ENCODE measurements at regions not wholly inside any gene's neighbourhood (a gene's known extent, or its start where the extent isn't known, plus 50 kb on each side); places are given as distances from the start of the nearest gene placed in this dataset.

DNA sequence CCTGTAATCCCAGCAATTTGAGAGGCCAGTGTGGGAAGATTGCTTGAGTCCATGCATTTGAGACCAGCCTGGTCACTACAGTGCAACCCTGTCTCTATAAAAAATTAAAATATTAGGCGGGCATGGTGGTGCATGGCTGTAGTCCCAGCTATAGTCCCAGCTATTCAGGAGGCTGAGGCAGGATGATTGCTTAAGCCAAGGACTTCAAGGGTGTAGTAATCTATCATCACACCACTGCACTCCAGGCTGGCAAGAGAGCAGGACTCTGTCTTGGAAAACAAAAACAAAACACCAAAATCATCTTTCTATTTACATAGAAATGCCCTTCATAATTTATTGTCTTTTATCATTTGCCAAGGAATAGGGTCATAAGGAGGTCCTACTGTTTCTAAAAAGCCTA lies 1274.1 kb upstream of the NCAM2 start:
- CTCF ChIA-PET: no interaction called here
- Mint-ChIP-seq H3K27ac (no peak overlapping the region), H3K36me3 (ENCODE audit: low read depth) (no peaks in the 10 kb centered on the region), H3K9me3 (ENCODE audit: insufficient read depth) (peaks cover 16% of the 10 kb centered on the region), H3K4me3 (no peak overlapping the region), H3K4me1 (ENCODE audit: low read depth) (no peaks in the 10 kb centered on the region), H3K27me3 (ENCODE audit: low read depth) (no peaks in the 10 kb centered on the region)
- DNase-seq (no peak), ATAC-seq (no peak)
- POLR2A ChIA-PET: no interaction called here

DNA sequence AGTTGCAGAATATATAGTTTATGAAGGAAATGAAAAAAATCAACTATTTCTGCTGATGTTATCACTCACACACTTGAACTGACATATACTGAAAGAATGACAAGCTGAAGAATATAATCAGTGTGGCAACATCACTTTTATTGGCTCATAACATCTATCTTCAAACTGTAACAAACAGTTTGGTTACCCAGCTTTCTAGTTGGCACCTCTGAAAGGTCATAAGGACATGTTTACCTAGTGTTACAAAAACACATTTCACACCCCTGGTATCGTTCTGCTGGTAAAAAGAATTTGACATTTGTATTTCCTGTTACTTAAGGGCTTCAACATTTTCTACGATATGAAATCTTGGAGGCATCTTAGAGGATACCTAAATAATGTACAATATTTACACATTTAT lies 1267.0 kb upstream of the NCAM2 start:
- Mint-ChIP-seq H3K4me3 (no peak overlapping the region), H3K36me3 (ENCODE audit: low read depth) (no peaks in the 10 kb centered on the region), H3K4me1 (ENCODE audit: low read depth) (no peaks in the 10 kb centered on the region), H3K27me3 (ENCODE audit: low read depth) (no peaks in the 10 kb centered on the region), H3K9me3 (ENCODE audit: insufficient read depth) (peaks cover 4% of the 10 kb centered on the region), H3K27ac (no peak overlapping the region)
- POLR2A ChIA-PET: no interaction called here
- CTCF ChIA-PET: no interaction called here
- DNase-seq: no peak
- no peak for ATAC-seq

DNA sequence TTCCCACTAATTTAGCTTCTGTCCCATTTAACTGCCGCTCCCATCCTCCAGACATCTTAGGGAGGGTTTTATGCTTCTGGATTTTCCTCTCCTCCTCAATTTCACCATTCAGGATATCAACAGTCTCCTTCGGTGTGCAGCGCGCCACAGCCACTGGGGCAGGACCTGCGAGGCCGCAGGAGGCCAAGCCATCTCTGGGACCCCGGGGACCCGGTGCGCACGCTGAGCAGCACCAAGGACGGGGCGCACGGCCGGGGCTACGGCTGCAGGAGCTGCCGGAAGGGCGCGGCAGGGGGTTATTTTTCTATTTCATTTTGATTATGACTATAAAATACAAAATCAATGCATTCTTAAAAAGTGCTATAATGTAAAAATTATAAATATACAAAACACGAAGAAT lies 1238.4 kb upstream of the NCAM2 start:
- CTCF ChIA-PET: no interaction called here
- no peaks in the 10 kb centered on the region for H3K27me3 Mint-ChIP-seq (ENCODE audit: low read depth)
- no peaks in the 10 kb centered on the region for H3K4me1 Mint-ChIP-seq (ENCODE audit: low read depth)
- H3K4me3 Mint-ChIP-seq: no peak overlapping the region
- no peak for DNase-seq
- no peaks in the 10 kb centered on the region for H3K36me3 Mint-ChIP-seq (ENCODE audit: low read depth)
- no peak for ATAC-seq
- H3K9me3 Mint-ChIP-seq (ENCODE audit: insufficient read depth): peaks cover 8% of the 10 kb centered on the region
- POLR2A ChIA-PET: no interaction called here
- H3K27ac Mint-ChIP-seq: no peak overlapping the region

DNA sequence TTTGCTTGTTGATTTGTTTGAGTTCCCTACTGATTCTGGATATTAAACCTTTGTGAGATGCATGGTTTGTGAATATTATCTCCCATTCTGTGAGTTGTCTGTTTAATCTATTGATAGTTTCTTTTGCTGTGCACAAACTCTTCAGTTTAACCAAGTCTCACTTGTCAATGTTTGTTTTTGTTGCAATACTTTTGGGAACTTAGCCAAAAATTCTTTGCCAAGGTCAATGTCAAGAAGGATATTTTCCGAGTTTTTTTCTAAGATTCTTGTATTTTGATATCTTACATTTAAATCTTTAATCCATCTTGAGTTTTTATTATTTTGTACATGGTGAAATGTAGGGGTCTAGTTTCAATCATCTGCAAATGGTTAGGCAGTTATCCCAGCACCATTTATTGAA lies 1230.7 kb upstream of the NCAM2 start:
- Mint-ChIP-seq H3K36me3 (ENCODE audit: low read depth) (no peaks in the 10 kb centered on the region), H3K9me3 (ENCODE audit: insufficient read depth) (peaks cover 27% of the 10 kb centered on the region), H3K4me3 (no peak overlapping the region), H3K27ac (no peak overlapping the region), H3K27me3 (ENCODE audit: low read depth) (no peaks in the 10 kb centered on the region), H3K4me1 (ENCODE audit: low read depth) (no peaks in the 10 kb centered on the region)
- ChIA-PET CTCF (no interaction called here), POLR2A (no interaction called here)
- no peak for ATAC-seq
- DNase-seq: no peak

DNA sequence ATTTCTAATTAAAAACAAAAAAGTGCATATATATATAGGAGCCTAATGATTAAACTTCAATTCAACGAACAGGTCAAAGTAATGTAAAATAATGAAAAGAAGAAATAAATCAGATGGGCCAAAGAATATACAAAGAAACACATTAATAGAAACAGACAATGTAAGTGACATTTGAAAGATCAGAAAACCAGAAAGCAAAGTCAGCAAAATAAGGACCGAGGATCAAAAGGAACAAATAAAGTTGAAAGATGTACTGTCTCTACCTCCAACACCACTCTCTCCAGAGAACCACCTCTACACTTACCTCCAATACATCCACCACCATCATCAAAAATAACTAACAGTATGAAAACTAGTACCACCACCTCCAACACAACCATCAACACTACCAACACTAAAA lies 1226.3 kb upstream of the NCAM2 start:
- H3K36me3 Mint-ChIP-seq (ENCODE audit: low read depth): no peaks in the 10 kb centered on the region
- H3K27me3 Mint-ChIP-seq (ENCODE audit: low read depth): no peaks in the 10 kb centered on the region
- ChIA-PET POLR2A (no interaction called here), CTCF (no interaction called here)
- no peak overlapping the region for H3K4me3 Mint-ChIP-seq
- H3K27ac Mint-ChIP-seq: no peak overlapping the region
- DNase-seq (no peak), ATAC-seq (no peak)
- H3K4me1 Mint-ChIP-seq (ENCODE audit: low read depth): no peaks in the 10 kb centered on the region
- H3K9me3 Mint-ChIP-seq (ENCODE audit: insufficient read depth): peaks cover 25% of the 10 kb centered on the region

DNA sequence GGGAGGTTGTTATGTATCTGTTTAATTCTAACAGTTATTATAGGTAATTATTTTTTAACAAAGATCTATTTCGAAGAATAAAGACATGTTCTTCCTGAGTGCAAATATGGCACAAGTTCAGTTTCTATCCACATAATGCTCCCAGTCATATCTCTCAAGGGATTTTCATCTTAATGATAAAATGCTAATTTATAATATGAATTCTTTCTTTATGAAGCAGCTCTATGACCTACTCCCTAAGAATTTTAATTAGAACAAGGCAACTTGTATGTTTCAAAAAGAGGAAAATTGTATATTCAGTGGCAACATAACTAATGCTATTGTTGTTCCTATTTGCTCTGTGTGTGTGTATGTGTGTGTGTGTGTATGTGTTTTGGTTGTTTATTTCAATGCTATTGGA lies 1222.1 kb upstream of the NCAM2 start:
- DNase-seq (no peak), ATAC-seq (no peak)
- Mint-ChIP-seq H3K27ac (no peak overlapping the region), H3K4me1 (ENCODE audit: low read depth) (no peaks in the 10 kb centered on the region), H3K9me3 (ENCODE audit: insufficient read depth) (peaks cover 19% of the 10 kb centered on the region), H3K4me3 (no peak overlapping the region), H3K27me3 (ENCODE audit: low read depth) (no peaks in the 10 kb centered on the region), H3K36me3 (ENCODE audit: low read depth) (no peaks in the 10 kb centered on the region)
- ChIA-PET CTCF (no interaction called here), POLR2A (no interaction called here)

DNA sequence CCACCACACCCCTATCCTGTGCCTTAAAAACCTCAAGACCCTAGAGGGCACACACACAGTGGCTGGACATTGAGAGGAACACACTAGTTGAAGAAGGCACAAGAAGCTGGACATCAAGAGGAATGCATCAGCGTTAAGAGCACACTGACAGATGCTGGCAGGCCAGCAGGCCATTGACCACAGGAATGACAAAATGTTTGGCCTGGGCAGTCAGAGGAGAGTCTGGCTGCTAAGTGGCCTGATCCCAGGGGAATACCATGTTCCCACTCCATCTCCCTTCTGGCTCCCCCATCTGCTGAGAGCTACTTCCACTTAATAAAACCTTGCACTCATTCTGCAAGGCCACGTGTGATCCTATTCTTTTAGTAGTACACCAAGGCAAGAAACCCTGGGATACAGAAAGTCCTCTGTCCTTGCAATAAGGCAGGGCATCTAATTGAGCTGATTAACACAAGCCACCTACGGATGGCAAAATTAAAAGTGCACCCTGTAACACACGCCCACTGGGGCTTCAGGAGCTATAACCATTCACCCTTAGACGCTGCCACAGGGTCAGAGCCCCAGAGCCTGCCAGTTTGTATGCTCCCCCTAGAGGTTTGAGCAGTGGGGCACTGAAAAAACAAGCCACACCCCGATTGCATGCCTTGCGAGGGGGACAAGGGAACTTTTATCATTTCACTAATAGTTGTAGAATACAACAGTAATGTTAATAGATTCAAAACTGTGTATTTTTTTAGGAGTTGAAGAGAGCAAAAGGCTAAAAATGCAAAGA lies 1216.1 kb upstream of the NCAM2 start:
- no peak for ATAC-seq
- POLR2A ChIA-PET: no interaction called here

DNA sequence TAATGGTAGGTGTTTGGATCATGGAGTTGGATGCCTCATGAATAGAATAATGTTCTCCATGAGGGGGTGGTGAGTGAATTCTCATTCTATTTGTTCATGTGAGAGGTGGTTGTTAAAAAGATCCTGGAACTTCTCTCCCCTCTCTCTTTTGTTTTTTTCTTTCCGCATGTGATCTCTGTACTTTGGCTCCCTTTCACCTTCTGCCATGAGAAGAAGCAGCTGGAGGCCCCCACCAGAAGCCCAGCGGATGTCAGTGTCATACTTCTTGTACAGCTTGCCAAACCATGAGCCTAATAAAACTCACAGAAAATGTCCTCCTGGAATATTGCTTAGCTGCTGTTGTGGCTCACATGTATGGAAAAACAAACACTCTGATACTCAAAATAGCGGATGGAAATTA lies 1212.3 kb upstream of the NCAM2 start:
- POLR2A ChIA-PET: no interaction called here
- Mint-ChIP-seq H3K36me3 (ENCODE audit: low read depth) (no peaks in the 10 kb centered on the region), H3K4me3 (no peak overlapping the region), H3K27me3 (ENCODE audit: low read depth) (no peaks in the 10 kb centered on the region), H3K27ac (no peak overlapping the region), H3K4me1 (ENCODE audit: low read depth) (no peaks in the 10 kb centered on the region), H3K9me3 (ENCODE audit: insufficient read depth) (peaks cover 33% of the 10 kb centered on the region)
- ATAC-seq (no peak), DNase-seq (no peak)
- CTCF ChIA-PET: no interaction called here

More for the DNA sequence above, 1216.1 kb upstream of the NCAM2 start:
- H3K27me3 Mint-ChIP-seq (ENCODE audit: low read depth): no peaks in the 10 kb centered on the region
- peaks cover 29% of the 10 kb centered on the region for H3K9me3 Mint-ChIP-seq (ENCODE audit: insufficient read depth)
- no peaks in the 10 kb centered on the region for H3K36me3 Mint-ChIP-seq (ENCODE audit: low read depth)
- no peak for DNase-seq
- CTCF ChIA-PET: no interaction called here
- no peak overlapping the region for H3K4me3 Mint-ChIP-seq
- no peak overlapping the region for H3K27ac Mint-ChIP-seq
- H3K4me1 Mint-ChIP-seq (ENCODE audit: low read depth): no peaks in the 10 kb centered on the region

DNA sequence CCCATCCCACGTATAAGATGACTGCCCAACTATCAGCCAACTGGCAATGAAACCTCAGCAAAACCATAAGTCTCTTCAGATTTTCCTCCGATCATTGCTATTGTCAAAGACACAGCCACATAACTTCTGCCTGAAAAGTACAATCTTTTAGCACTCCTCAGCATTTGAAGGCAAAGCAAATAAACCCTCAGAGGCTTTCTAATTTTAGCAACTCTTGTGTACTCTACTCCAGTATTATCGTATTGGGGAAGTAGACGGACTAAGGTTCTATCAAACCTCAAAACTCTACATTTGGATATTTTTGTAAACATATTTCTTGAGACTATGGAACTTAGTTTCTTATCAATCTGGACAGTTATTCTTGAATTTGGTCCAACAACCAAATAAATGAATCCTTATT lies 1206.2 kb upstream of the NCAM2 start:
- Mint-ChIP-seq H3K9me3 (ENCODE audit: insufficient read depth) (peaks cover 19% of the 10 kb centered on the region), H3K4me1 (ENCODE audit: low read depth) (no peaks in the 10 kb centered on the region), H3K4me3 (no peak overlapping the region), H3K36me3 (ENCODE audit: low read depth) (no peaks in the 10 kb centered on the region), H3K27ac (no peak overlapping the region), H3K27me3 (ENCODE audit: low read depth) (no peaks in the 10 kb centered on the region)
- DNase-seq (no peak), ATAC-seq (no peak)
- ChIA-PET POLR2A (no interaction called here), CTCF (no interaction called here)

DNA sequence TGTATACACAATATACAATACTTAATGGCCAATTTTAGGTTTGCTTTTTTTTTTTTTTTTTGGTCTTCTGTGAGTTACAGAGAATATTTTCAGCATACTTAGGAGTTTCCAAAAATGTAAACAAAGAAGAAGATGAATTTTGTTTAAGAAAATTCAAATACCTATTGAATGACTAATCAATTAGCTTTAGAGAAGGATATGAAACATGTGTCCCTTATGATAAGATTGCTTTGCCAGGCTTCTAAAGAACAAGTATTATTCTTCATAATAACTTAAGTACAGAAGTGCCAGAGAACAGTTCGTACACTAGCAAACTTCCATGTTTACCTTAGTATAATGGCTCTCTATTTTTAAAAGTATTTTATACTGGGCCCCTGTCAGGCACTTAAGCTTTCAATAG lies 1191.0 kb upstream of the NCAM2 start:
- Mint-ChIP-seq H3K27me3 (ENCODE audit: low read depth) (no peaks in the 10 kb centered on the region), H3K4me1 (ENCODE audit: low read depth) (no peaks in the 10 kb centered on the region), H3K9me3 (ENCODE audit: insufficient read depth) (peaks cover 9% of the 10 kb centered on the region), H3K36me3 (ENCODE audit: low read depth) (no peaks in the 10 kb centered on the region), H3K4me3 (no peak overlapping the region), H3K27ac (no peak overlapping the region)
- ATAC-seq (no peak), DNase-seq (no peak)
- ChIA-PET POLR2A (no interaction called here), CTCF (no interaction called here)

DNA sequence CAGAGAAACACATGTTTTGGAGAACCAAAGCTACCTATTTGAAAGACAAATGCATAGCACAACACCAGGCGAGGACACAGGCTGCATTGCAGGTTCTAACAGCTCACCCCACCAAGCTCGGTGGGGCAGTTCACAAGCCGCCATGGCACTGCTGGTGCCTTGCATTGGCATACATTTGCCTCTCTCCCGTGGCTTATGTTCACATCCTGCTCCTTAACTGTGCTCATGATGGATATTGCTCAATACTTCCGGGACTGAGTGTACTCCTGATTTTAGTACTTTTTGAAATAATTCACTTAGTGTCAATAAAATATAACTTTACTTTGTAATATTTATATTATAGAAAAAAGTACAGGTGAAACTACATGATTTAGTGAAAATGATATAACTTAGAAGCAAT lies 1187.4 kb upstream of the NCAM2 start:
- Mint-ChIP-seq H3K36me3 (ENCODE audit: low read depth) (no peaks in the 10 kb centered on the region), H3K27me3 (ENCODE audit: low read depth) (no peaks in the 10 kb centered on the region), H3K27ac (no peak overlapping the region), H3K9me3 (ENCODE audit: insufficient read depth) (peaks cover 6% of the 10 kb centered on the region), H3K4me1 (ENCODE audit: low read depth) (no peaks in the 10 kb centered on the region), H3K4me3 (no peak overlapping the region)
- ChIA-PET CTCF (no interaction called here), POLR2A (no interaction called here)
- no peak for ATAC-seq
- DNase-seq: no peak

DNA sequence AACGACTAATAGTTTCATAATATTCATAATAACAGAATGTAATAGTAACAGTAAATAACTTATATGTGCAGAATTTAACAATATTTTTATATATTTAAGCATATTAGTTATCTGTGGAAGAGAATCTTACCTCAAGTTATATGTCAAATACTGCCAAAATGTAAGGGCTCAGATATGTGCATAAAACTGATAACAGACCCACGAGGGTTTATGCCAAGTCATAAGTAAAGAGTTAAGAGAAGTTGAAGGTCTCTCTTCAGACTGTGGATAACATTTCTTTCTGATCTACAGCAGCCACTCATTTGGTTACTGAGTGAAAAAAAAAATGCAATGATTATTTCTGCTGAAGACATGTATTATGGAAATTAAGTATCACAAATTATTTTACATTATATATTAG lies 1167.8 kb upstream of the NCAM2 start:
- no peak overlapping the region for H3K27ac Mint-ChIP-seq
- no peaks in the 10 kb centered on the region for H3K27me3 Mint-ChIP-seq (ENCODE audit: low read depth)
- ChIA-PET POLR2A (no interaction called here), CTCF (no interaction called here)
- ATAC-seq: no peak
- no peak overlapping the region for H3K4me3 Mint-ChIP-seq
- no peaks in the 10 kb centered on the region for H3K4me1 Mint-ChIP-seq (ENCODE audit: low read depth)
- no peaks in the 10 kb centered on the region for H3K36me3 Mint-ChIP-seq (ENCODE audit: low read depth)
- DNase-seq: no peak
- H3K9me3 Mint-ChIP-seq (ENCODE audit: insufficient read depth): peaks cover 38% of the 10 kb centered on the region

DNA sequence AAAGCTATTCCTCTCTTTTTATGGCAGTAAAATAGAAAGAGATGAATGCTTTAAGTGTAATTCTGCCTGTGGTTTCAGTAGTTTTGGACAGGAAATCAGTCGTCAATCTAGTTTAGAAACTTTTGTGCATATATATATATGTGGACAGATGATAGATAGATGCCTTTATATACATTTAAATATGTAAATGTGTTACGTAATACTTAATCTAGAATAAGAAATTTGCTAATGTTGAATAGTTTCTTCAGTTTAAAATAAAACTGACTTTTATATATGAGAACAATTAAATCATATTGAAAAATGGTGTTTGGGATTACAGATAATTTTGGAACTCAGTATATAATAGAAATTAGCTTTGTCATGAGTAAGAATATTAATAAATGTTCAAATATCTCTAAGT lies 1165.7 kb upstream of the NCAM2 start:
- DNase-seq: no peak
- CTCF ChIA-PET: no interaction called here
- H3K4me1 Mint-ChIP-seq (ENCODE audit: low read depth): no peaks in the 10 kb centered on the region
- no peak overlapping the region for H3K4me3 Mint-ChIP-seq
- no peak overlapping the region for H3K27ac Mint-ChIP-seq
- POLR2A ChIA-PET: no interaction called here
- no peaks in the 10 kb centered on the region for H3K27me3 Mint-ChIP-seq (ENCODE audit: low read depth)
- H3K9me3 Mint-ChIP-seq (ENCODE audit: insufficient read depth): peaks cover 39% of the 10 kb centered on the region
- ATAC-seq: no peak
- H3K36me3 Mint-ChIP-seq (ENCODE audit: low read depth): no peaks in the 10 kb centered on the region
